HG03175 (cell line): ENCODE measurements at regions not wholly inside any gene's neighbourhood (a gene's known extent, or its start where the extent isn't known, plus 50 kb on each side); places are given as distances from the start of the nearest gene placed in this dataset.

ENCODE experiments used
- ATAC-seq: cut with Tn5 transposase; IDR thresholded peaks from one replicate; pipeline ENCODE4 v1.9.1; 2021; ENCODE audit warnings: mild to moderate bottlenecking, moderate library complexity; ENCODE audit not compliant: unreplicated experiment

GRCh38 chr1:235925016-235925415, 58.3 kb upstream of the LYST start:
- ATAC-seq = no peak

GRCh38 chr1:235923466-235924021, 56.8 kb upstream of the LYST start:
- no peak for ATAC-seq

GRCh38 chr1:235920596-235921375, 54.1 kb upstream of the LYST start:
- ATAC-seq = no peak

GRCh38 chr1:235919833-235920441, 53.2 kb upstream of the LYST start:
- no peak for ATAC-seq

GRCh38 chr1:235919127-235919832, 52.6 kb upstream of the LYST start:
- ATAC-seq = no peak

GRCh38 chr1:235918465-235918864, 51.8 kb upstream of the LYST start:
- ATAC-seq = no peak

DNA sequence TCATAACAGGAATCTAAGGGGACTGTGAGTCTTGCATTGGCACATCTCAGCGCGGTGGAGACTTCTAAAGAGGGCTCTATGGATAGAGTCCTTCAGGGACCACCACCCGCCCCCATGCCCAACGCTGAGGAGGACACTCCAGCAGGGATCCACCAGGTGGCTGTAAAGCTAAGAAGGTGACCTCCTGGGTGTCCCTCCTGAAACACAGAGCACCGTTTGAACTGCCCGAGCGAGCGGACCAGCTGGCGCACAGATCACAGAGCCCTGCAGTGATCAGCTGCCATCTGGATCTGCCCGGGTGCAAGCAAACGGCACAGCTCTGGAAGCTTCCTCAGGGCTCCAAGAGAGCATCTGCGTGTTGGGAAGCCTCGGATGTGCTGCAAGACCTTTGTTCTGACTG, 51.3 kb upstream of the LYST start:
- no peak for ATAC-seq

- peak; percentile 83 for ATAC-seq
These were observed 50.6 kb upstream of the LYST start for GRCh38 chr1:235917267-235917811.
